Ramos (cell line): ENCODE measurements at regions not wholly inside any gene's neighbourhood (a gene's known extent, or its start where the extent isn't known, plus 50 kb on each side); places are given as distances from the start of the nearest gene placed in this dataset.
"Not testable (repeated sequence)": the region's sequence is repeated elsewhere in the genome, so short reads cannot be mapped to it uniquely, and the experiment has no call there.

ENCODE experiments used
- in situ Hi-C: fragments of 300-500 bp; cut with MboI; formaldehyde crosslinking; loops from one replicate; pipeline ENCODE4 v1.14.3; 2022; ENCODE audit warnings: low sequenced_read_pairs; ENCODE audit not compliant: unreplicated experiment

- in situ Hi-C loops: no loop called here
Observed at GRCh38 chr3:61372723-61373122, 121.5 kb upstream of the FHIT start.

- in situ Hi-C loops: loop anchor here (25.0 kb wide), 1 partner anchor 1816 kb away; no protein-coding TSS in a partner anchor
Observed at GRCh38 chr3:61378311-61378710, 127.1 kb upstream of the FHIT start.

- in situ Hi-C loops: loop anchor here (25.0 kb wide), 1 partner anchor 1820 kb away; no protein-coding TSS in a partner anchor
Observed at GRCh38 chr3:61381745-61382392, 130.6 kb upstream of the FHIT start.

GRCh38 chr3:61387817-61388216 is 136.6 kb upstream of the FHIT start:
- in situ Hi-C loops: loop anchor here (25.0 kb wide), 1 partner anchor 1826 kb away; no protein-coding TSS in a partner anchor

- in situ Hi-C loops: loop anchor here (25.0 kb wide), 1 partner anchor 1831 kb away; no protein-coding TSS in a partner anchor
Observed at GRCh38 chr3:61393480-61393947, 142.3 kb upstream of the FHIT start.

- in situ Hi-C loops: no loop called here
Observed at GRCh38 chr3:61401359-61401758, 150.1 kb upstream of the FHIT start.

- in situ Hi-C loops: no loop called here
Observed at GRCh38 chr3:61407397-61407796, 154.0 kb upstream of the PTPRG start.

GRCh38 chr3:61409638-61410037 is 151.7 kb upstream of the PTPRG start:
- in situ Hi-C loops: no loop called here

GRCh38 chr3:61410358-61410757 is 151.0 kb upstream of the PTPRG start:
- in situ Hi-C loops: not testable (repeated sequence)

GRCh38 chr3:61411009-61411662 is 150.2 kb upstream of the PTPRG start:
- in situ Hi-C loops: no loop called here

GRCh38 chr3:61414456-61414855 is 146.9 kb upstream of the PTPRG start:
- in situ Hi-C loops: no loop called here

GRCh38 chr3:61415201-61415600 is 146.2 kb upstream of the PTPRG start:
- in situ Hi-C loops: no loop called here

GRCh38 chr3:61416618-61417017 is 144.8 kb upstream of the PTPRG start:
- in situ Hi-C loops: no loop called here

GRCh38 chr3:61417352-61417751 is 144.0 kb upstream of the PTPRG start:
- in situ Hi-C loops: no loop called here

GRCh38 chr3:61420136-61420759 is 141.1 kb upstream of the PTPRG start:
- in situ Hi-C loops: no loop called here

GRCh38 chr3:61422945-61423673 is 138.3 kb upstream of the PTPRG start:
- in situ Hi-C loops: no loop called here

- in situ Hi-C loops: no loop called here
Observed at GRCh38 chr3:61425356-61425755, 136.0 kb upstream of the PTPRG start.

- in situ Hi-C loops: no loop called here
Observed at GRCh38 chr3:61429106-61429505, 132.3 kb upstream of the PTPRG start.

GRCh38 chr3:61434901-61435300 is 126.5 kb upstream of the PTPRG start:
- in situ Hi-C loops: not testable (repeated sequence)

GRCh38 chr3:61435361-61435760 is 126.0 kb upstream of the PTPRG start:
- in situ Hi-C loops: not testable (repeated sequence)
